KBM-7 (cell line): ENCODE measurements at regions not wholly inside any gene's neighbourhood (a gene's known extent, or its start where the extent isn't known, plus 50 kb on each side); places are given as distances from the start of the nearest gene placed in this dataset.
A peak's percentile ranks its signal among the peaks of the same experiment; 100 is the strongest.
"Not testable (repeated sequence)": the region's sequence is repeated elsewhere in the genome, so short reads cannot be mapped to it uniquely, and the experiment has no call there.

ENCODE experiments used
- DNase-seq: peaks from one replicate; pipeline ENCODE4 v3.0.0-alpha.2; 2015
- in situ Hi-C: fragments of 300-500 bp; cut with MboI; formaldehyde crosslinking; loops from 2 replicates; pipeline ENCODE4 v1.14.3; 2020; ENCODE audit warnings: low sequenced_read_pairs, low pct_unique_long_range_greater_than_20kb, mixed read lengths

DNA sequence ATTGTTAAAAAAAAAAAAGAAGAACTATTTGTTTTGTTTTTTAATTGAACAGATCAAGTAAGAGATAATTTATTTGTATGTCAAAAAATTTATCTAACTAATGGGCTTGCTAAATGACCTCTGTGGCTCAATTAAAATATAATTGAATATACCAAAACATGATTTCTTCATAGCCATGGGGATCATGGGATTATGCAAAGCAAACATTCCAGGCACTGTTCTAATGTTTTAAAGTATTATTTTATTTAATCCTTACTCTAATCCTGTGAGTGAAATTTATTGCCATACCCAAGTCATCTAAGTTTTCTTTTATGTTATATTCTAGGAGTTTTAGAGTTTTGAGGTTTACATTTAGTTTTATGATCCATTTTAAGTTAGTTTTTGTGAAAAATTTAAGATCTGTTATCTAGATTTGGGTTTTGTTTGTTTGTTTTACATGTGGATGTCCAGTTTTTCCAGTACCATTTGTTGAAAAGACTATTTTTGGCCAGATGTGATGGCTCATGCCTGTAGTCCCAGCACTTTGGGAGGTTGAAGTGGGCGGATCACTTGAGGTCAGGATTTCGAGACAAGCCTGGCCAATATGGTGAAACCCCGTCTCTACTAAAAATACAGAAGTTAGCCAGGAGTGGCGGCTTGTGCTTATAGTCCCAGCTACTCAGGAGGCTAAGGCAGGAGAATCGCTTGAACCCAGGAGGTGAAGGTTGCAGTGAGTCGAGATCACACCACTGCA is 52.3 kb upstream of the CNOT10 start:
- DNase-seq, result peak; percentile 10
- in situ Hi-C loops, result no loop called here

- in situ Hi-C loops, result no loop called here
Observed at GRCh38 chr3:32630266-32630665, 54.7 kb upstream of the CNOT10 start.

GRCh38 chr3:32626631-32627030 is 56.0 kb upstream of the DYNC1LI1 start:
- no peak for DNase-seq
- in situ Hi-C loops, result no loop called here

More at GRCh38 chr3:32630266-32630665, 54.7 kb upstream of the CNOT10 start:
- no peak for DNase-seq

DNA sequence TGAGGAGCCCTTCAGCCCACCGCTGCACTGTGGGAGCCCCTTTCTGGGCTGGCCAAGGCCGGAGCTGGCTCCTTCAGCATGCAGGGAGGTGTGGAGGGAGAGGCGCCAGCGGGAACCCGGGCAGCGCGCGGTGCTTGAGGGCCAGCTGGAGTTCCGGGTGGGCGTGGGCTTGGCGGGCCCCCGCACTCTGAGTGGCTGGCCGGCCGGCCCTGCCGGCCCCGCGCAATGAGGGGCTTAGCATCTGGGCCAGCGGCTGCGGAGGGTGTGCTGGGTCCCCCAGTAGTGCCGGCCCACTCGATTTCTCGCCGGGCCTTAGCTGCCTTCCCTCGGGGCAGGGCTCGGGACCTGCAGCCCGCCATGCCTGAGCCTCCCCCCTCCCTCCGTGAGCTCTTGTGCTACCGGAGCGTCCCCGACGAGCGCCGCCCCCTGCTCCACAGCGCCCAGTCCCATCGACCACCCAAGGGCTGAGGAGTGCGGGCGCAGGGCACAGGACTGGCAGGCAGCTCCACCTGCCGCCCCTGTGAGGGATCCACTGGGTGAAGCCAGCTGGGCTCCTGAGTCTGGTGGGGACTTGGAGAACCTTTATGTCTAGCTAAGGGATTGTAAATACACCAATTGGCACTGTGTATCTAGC is 55.0 kb upstream of the DYNC1LI1 start:
- DNase-seq, result not testable (repeated sequence)

DNA sequence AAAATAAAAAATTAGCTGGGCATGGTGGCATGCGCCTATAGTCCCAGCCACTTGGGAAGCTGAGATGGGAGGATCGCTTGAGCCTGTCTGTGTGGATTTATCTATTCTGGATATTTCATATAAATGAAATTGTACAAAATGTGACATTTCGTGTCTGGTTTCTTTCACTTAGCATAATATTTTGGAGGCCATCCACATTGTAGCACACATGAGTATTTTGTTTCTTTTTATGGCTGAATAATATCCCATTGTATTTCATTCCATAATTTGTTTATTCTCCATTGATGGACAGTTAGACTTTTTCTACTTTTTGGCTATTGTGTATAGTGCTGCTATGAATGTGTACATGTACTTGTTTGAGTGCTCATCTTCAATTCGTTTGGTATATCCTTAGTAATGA is 52.9 kb upstream of the DYNC1LI1 start:
- no peak for DNase-seq
- in situ Hi-C loops, result no loop called here

More for the DNA sequence above, 55.0 kb upstream of the DYNC1LI1 start:
- in situ Hi-C loops, result not testable (repeated sequence)

GRCh38 chr3:32621466-32621865 is 50.8 kb upstream of the DYNC1LI1 start:
- in situ Hi-C loops, result no loop called here

DNA sequence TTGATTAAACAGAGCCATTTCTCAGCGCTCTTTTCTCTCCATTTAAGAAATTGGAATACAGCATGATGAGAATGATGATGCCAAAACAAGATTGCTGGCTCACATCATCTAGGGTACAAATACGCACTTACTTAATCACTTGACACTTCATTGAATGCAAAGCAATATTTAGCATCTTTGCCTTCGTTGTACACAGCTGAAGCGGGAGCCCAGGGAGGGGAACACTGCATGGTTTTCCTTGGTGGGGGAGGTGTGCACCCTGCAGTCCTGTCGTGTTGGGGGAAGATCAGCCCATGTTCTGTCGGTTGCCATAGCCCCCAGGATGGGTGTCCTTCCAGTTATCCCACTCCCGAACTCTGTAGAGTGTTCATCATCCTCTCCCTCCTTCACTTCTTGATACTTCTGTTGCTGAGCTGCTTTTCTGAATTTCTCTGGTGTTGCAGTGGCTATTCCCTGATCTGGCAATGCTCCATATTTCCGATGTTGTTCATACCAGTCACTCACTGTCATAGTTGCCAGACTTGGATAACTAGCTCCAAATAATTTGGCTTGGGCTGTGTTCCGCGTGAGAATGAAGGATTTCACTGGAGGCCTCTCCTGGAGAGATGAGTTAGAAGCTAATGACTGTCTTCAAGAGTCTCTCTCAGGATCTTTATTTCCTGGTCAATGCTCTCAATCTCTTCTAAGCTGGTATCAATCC is 50.1 kb upstream of the DYNC1LI1 start:
- DNase-seq, result no peak
- in situ Hi-C loops, result no loop called here

More at GRCh38 chr3:32621466-32621865, 50.8 kb upstream of the DYNC1LI1 start:
- DNase-seq, result no peak
